ENCODE measurements at regions not wholly inside any gene's neighbourhood (a gene's known extent, or its start where the extent isn't known, plus 50 kb on each side); places are given as distances from the start of the nearest gene placed in this dataset.

- no peak for TF ChIP-seq CTCF (conservative IDR thresholded peaks at IDR 0.05; ENCODE audit: low read length)
- no peak for TF ChIP-seq EZH2phosphoT487 (IDR thresholded peaks at IDR 0.05; ENCODE audit: borderline replicate concordance)
These were observed 1983.0 kb upstream of the C9orf72 start for GRCh38 chr9:29556317-29556716.

Measured in Loucy (cell line).